ENCODE measurements at regions not wholly inside any gene's neighbourhood (a gene's known extent, or its start where the extent isn't known, plus 50 kb on each side); places are given as distances from the start of the nearest gene placed in this dataset.

DNA sequence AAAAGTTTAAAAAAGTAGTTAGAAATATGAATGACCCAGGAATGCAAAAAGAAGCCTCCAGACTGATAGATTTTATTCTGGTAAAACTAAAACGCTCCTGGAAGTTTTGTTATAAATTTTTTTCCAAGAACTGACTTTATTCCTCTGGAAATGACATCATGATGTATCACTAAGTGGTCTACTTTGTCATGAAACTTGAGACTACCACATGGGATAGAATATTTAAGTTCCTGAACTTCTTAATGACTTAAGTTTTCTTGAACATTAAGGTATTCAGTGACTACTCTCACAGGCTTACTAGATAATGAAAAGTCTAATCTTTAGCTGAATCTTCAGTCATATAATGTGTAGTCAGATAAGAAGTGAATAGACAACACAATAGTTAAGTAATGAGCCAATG lies 842.2 kb downstream of the USP25 start:
- no peak for DNase-seq (ENCODE audit: low read depth in 3 of 3, low spot score in 1 of 3)

DNA sequence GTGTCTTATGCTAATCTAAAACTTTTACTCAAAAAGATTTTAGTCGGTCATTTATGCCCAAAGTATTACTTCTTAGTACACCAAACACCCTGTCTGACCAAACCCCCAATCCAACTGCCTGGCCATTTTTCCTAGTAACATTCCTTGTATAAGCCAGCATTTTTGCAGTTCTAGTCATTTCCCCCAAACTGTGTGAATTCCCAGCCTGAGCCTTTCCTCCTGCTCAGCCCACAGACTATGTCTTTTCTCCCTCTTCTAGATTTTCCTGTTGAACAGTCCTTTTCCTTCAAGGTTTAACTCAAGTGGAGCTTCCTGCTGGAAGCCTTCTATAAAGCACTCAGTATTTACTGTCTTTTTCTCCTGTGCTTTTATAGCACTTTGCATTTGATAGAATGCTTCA lies 843.8 kb downstream of the USP25 start:
- no peak for DNase-seq (ENCODE audit: low read depth in 3 of 3, low spot score in 1 of 3)

DNA sequence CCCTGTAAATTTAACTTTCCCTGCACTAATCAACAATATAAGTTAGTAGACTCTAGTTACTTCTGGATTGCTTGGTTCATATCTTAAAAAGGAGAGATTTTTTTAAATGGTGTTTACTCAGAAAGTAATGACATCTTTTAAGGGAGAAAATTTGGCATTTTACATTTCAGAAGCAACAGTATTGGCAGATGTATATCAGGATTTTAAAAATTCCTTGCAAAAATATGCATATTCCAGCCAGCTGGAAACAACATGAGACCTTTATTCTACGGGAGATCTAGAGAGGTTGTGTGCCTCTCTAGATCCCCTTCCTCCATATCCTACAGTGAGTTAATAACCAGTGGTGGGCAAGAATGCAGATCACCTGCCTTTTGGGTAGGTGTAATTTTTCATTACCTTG lies 848.2 kb downstream of the USP25 start:
- DNase-seq (ENCODE audit: low read depth in 3 of 3, low spot score in 1 of 3) = no peak

DNA sequence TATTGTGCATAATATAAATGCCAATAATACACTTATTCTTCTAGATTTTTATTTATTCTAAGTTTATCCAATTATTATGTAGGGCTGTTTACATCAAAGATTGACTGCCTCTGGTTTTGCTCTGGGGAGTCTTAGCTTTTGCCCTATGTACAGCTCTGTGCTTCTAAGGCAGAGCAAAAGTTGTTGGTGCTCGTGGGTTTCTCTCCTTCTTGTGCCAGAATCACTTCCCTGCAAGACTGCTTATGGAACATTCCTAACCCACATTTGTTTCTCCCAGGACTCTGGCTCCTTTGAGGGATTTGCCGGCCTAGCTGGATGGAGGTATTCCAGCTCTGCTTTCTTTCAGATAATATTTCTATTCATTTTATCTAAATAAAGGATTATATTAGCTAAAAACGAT lies 849.1 kb downstream of the USP25 start:
- no peak for DNase-seq (ENCODE audit: low read depth in 3 of 3, low spot score in 1 of 3)

DNA sequence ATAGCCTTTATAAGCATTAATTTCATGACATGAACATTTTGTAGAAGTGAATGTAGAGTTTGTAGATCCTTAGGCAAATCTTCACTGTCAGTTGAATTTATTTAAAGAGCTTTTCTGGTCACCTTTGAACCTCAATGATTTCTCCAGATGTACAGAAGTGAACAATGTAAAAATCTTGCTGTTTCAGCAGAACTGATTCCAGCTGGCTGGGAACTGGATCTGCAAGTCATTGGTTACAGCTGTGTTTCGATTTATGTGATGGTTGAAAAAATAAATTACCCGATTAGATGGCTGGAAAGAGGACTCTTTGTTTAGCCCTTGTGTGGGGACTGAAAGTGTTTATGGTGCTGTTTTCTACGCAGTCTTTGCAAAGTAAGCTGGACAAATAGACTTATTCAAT lies 849.8 kb downstream of the USP25 start:
- no peak for DNase-seq (ENCODE audit: low read depth in 3 of 3, low spot score in 1 of 3)

DNA sequence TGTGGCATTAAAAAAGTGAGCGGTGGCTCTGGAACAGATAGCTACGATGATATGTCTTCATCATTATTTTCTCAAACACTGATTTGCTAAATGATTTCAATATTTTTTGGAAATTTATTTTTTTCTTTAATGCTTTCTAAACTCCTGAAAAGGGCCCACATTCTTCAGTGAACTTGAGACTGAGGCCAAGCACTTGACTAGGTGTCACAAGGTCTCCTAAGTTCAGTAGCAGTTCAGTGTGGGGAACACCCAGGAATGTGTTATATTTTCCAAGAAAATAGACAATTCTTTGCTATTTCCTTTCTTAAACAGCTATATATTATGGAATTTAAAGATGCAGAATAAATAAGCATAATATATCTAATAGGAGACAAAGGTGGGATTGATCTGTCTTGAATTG lies 850.9 kb downstream of the USP25 start:
- DNase-seq (ENCODE audit: low read depth in 3 of 3, low spot score in 1 of 3) = no peak

DNA sequence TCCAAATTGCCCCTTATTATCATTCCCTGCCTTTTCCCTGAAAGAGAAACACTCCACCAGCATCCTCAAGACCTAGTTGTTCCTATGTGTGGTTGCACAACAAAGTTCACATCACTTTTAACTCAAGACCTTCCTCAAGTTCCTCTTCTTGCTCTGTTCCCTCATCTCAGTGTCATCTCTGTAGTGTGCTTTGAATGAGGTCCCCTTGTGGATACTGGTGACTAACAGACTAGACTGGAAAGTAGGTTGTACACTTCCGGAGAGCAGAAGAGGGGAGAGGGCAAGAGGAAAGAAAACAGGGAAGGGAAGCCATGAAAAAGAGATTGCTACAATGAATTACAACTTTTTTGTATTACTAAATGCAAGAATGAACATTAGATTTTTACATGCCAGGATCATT lies 853.8 kb downstream of the USP25 start:
- no peak for DNase-seq (ENCODE audit: low read depth in 3 of 3, low spot score in 1 of 3)

DNA sequence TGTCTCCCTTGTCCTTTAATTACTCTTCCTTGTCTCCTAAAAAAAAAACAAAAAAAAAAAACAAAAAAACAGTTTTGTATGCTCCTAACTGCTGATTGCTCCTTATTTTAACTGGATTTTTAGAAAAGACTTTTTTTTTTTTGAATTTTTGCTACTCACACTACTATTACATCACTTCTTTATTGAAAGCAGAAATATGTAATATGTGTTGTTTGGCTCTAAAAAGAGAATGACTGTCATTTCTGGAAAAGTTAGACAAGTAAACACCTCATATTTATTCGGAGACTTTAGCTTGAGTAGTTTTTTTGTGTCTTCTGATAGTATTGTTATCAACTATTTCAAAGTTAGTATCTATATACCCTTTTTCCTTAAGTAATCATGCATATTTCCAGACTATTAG lies 855.0 kb downstream of the USP25 start:
- no peak for DNase-seq (ENCODE audit: low read depth in 3 of 3, low spot score in 1 of 3)

DNA sequence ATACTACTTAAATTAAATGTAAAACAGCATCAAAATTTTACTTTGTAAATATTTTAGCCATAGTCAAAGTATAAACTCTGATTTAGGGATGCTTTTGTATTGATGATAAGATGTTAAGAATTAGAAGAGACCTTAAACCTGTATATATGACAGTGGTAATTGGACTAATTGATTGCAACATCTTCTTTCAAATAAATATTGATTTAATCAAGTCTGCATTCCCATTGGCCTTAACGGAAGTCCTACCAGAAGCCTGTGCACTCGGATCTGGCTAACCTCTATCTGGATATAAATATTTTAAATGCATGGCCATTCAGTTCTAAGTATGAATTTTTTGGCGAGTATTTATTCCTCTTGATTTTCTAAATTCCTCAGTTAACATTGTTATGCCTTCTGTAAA lies 856.1 kb downstream of the USP25 start:
- DNase-seq (ENCODE audit: low read depth in 3 of 3, low spot score in 1 of 3) = no peak

DNA sequence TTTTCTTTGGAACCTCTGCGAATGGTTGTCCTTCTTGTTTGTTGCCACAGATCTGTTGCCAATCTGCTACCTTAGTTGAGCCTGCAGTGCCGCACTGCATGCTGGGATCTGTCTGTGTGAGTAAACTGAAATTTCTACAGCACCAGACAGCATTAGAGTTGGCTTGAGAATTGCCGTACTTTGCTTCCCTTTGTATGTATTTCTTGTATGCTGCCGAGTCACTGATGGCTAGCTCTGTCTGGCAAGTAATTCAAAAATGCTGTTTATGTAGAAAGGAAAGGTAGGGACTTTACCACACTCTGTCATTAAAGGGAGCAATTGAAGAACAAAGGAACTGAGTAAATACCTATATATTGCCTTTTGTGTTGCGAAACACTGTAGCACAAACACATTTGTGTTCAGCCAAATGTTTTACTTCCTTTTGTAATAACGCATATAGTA lies 857.4 kb downstream of the USP25 start:
- DNase-seq (ENCODE audit: low read depth in 3 of 3, low spot score in 1 of 3) = no peak

DNA sequence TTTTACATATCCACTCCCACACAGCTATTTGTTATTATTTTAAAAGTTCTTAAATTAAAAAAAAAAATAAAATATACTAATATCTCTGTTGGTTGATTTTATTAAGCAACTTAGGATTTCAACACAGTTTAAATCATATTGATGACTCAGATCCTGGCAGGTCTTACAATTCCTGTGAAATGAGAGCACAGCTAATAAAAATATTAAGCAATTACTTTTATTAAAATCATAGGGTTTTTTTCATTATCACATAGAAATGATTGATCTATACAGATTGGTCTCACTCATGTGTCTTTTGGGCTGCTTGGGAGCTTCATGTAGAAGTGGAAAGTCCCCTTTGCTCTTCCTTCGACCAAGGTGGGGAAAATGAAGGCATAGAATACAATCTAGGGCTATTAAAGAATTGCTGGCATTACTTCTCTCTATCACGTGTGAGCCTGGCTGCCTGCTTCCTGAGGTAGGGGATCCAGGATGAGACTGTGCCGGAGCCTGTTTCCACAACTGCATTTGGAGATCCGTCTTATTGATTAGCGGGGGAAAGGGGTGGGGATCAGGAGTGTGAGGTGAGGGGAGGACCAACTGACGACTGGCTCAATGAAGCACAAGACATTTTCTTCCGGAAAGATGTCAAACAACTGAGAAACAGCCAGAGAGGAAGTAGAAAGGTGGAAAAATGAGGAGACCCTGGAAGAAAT lies 858.0 kb downstream of the USP25 start:
- DNase-seq (ENCODE audit: low read depth in 3 of 3, low spot score in 1 of 3) = no peak

DNA sequence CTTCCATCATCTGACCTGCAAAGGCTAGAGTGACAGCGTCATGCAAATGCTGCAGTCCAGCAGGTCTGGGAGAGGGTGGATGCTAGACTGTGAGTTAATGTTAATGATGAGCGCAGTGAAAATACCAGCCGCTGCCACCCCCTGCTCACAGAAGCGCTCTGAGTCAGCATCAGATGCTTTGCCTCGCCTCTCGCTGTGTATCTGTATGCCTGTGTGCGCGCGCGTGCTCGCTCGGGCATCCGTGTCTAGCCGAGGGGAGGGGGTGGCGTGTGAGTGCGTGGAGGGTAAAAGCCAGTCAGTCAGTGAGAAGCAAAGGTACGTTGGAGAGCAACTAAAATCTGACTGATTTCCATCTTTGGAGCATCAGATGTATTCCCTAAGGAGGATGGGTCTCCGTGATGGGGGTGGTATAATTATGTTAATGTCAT lies 858.7 kb downstream of the USP25 start:
- no peak for DNase-seq (ENCODE audit: low read depth in 3 of 3, low spot score in 1 of 3)

DNA sequence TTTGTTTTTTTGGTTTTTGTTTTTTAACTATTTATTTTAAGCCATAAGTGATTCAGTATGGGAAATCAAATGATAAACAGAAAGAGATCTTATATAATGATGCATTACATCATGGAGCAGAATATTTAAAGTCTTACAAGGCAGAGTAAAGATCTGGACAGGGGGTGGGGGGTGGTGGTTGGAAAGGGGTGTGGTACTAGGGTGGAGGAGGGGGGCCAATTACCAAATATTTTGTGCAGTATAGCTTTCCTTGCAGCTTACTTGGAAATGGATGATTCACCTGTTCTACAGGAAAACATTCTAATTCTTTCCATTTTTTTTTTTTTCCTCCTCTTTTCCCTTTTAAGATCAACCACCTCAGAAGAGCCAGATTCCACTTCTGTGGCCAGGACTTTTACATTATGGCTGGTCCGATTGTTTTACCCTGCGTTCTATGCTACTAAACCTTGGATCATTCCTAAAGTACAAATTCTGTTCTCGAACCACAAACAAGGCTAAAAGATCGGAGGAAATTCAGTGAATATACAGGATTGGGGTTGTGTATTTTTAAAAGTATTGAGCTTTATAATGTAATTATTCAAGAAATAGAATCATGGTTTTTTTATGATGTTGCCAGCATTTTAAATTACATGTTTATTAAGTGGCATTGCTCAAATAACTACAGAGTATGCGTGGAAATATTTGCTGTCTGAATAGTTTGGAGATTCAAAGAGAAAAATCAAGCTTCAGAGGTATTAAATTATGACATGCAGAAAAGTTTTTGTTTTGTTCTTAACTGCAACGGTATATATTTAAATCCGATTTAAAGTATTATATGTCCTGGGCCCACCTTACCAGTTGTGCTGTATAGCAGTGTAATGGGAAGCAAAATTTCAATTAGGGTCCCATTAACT lies 859.5 kb downstream of the USP25 start:
- no peak for DNase-seq (ENCODE audit: low read depth in 3 of 3, low spot score in 1 of 3)

DNA sequence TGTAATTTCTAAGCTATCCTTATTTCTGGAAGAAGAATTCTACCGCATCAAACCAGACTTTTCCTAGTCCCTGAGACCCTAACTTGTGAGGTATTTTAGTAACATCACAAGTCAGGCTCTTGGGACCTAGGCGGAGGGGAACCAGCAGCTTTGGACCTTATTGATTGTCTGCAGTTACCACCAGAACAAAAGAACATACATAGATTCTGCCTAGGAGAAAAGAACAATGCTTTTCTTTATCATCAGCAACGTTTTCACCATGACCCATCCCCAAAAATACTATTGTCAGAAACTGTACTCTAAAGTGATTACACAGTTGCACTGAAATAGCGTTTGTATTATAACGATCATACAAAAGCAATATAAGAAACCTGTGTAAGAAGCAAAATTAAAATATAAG lies 860.4 kb downstream of the USP25 start:
- no peak for DNase-seq (ENCODE audit: low read depth in 3 of 3, low spot score in 1 of 3)

DNA sequence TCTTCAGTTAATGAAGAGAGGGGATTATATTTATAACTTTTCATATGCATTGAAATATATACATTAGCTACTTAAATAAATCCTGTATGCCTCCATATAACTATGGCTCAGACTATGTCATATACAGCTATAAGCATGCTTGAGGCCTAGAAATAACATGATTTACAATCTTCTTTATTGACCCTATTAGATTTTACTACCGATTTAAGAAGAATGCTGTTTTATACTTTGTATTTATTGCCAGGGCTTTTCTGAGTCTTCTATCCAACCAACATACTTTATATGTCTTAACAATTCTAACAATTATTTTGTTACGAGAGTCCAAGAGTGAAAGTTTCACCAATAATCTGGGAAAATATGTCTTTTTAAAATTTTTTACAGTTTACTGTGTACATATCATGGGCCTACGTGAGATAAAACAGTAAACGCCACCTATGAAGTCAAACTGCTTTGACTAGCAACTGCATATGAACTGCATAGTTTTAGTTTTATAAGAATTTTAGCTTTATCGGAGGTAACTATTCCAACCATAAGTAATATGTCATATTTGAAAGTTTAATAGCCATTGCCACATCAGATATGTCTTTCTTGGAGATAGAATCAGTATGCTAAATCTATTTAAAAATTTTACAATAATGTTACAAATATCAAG lies 861.0 kb downstream of the USP25 start:
- no peak for DNase-seq (ENCODE audit: low read depth in 3 of 3, low spot score in 1 of 3)

DNA sequence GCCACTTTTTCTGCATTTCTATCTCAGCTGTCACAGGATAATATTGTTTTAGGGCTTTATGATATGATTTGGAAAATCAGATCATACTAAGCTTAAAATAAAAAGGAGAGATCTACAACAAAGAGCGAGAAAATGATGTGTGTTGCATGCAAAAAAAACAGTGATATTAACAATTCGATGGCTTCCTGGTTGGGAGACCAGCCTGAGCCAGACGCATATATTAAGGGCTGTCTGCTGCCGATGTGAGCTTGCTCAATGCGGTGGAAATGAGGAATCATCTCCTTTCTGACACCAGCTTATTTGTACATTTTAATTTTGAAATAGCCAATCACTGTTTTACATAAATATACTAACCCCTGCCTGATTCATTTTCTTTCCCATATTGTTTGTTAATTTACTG lies 862.6 kb downstream of the USP25 start:
- DNase-seq (ENCODE audit: low read depth in 3 of 3, low spot score in 1 of 3) = no peak

DNA sequence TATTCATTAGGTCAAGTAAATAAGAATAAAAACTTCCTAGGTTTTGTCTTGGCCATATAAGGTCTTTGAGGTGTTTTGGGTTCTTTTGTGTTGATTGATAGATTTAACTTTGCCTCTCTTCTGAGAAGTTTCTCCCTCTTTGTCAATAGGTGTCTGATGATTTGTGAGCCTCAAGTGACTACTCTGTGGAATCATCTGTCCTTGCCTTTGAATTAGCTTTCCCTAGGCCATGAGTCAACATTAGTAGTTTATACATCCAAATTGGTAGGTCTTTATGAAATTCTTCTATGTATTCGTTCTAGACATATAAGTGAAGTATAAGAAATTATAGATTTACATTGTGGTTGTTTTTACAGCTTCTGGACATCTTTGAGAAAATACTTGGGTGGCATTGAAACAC lies 864.4 kb downstream of the USP25 start:
- no peak for DNase-seq (ENCODE audit: low read depth in 3 of 3, low spot score in 1 of 3)

DNA sequence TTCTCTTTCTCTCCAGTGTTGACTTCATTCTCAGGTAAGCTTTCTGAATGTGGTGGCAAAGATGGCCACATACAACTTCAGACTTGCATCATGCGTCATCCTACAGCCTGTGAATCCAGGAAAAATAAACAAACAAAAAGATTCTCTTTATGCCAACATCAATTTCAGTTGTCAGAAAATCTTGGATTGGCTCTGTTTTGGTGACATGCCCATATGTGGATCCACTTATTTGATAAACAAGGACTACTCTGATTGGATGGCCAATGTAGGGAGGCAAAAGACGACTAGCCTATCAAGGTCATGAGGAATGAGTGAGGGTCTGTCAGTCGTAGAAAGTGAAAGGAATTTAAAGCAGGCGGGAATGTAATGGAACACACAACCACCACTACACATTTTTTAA lies 866.6 kb downstream of the USP25 start:
- no peak for DNase-seq (ENCODE audit: low read depth in 3 of 3, low spot score in 1 of 3)

DNA sequence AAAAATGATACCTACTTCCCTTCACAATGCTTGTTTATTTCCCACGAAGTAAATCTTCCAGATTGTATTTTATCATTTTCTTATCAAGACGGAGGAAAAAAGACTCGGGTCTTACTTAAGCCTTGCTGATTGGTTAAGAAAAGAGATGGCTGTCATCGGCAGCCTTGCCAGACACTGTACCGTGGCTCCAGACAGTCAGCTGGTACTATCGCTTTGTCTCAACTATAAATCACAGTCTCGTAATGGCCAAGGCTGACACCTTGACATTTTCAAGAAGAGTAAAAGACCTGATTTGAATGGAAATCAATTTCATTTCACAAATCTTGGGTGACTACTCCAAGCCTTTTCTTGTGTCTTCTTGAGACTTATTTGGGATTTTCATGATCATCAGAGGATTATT lies 868.0 kb downstream of the USP25 start:
- no peak for DNase-seq (ENCODE audit: low read depth in 3 of 3, low spot score in 1 of 3)

DNA sequence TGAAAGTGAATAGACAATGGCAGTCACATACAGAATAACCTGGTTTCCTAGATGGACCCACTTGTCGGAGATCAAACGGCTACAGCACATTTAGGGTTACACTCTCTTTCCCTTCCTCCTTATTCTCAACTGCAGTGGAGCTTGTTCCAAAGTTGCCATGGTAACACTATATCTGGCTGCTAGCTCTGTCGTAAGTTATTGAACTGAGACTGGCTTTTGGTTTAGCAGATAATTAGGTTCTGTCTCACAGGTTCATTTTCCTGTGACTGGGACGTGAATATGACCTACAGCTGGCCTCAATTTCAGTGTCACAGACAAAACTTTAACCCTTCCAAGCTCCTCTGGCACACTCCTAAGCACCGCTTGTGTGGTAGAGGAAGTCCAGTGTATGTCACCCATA lies 875.8 kb downstream of the USP25 start:
- DNase-seq (ENCODE audit: low read depth in 3 of 3, low spot score in 1 of 3) = no peak

DNA sequence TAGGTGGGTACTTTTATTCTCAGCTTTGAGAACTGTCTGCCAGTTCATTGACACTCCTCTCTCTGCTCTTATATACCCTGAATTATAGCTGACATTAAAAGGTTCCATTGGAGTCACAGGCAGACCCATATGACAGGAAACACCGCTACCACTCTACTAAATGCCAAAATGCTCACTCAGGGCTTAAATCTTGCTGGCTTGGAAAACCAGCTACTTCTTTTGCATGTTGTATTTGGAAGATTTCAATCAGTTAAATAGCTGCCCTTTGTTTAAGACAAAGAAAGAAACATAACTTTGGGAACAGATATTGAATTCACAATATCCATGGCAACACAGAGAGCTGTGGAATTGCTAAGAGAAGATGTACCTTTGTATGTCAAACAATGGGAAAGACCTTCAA lies 876.5 kb downstream of the USP25 start:
- DNase-seq (ENCODE audit: low read depth in 3 of 3, low spot score in 1 of 3) = no peak

DNA sequence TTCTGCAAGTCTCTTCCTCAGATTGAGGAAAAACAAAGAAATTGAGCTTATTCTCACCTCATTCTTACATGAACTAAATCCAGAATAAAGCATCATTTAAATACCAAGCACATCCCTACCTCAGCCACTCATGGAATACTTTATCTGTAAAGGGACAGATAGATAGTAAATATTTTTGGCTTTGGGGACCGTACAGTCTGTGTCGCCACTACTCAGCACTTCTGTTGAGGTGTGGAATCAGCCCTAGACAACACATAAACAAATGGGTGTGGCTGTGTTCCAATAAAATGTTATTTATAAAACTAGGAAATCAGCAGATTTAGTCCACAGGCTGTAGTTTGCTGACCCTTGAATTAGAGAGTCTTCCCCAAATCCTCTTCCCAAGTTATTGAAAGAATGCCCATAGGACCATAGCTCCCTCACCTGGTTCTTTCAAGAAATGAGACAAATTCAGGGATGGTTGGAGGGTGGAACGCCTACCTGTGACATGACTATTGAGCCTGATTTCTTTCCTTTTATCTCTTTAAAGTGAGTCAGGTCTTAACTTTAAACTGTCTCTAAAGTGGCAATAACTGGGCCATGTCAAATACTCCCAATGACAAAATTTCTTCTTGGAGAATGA lies 878.5 kb downstream of the USP25 start:
- no peak for DNase-seq (ENCODE audit: low read depth in 3 of 3, low spot score in 1 of 3)
